PC-9 (cell line): ENCODE measurements at regions not wholly inside any gene's neighbourhood (a gene's known extent, or its start where the extent isn't known, plus 50 kb on each side); places are given as distances from the start of the nearest gene placed in this dataset.

ENCODE experiments used
- CTCF ChIP-seq: fragments of 200-600 bp; sonication (generic); conservative IDR thresholded peaks from 2 replicates; pipeline ENCODE4 v1.6.1; 2017; ENCODE audit warnings: mixed run types, antibody characterized with exemption, mild to moderate bottlenecking, moderate library complexity
- EZH2 ChIP-seq: fragments of 200-600 bp; sonication (generic); IDR thresholded peaks from 2 replicates; pipeline ENCODE4 v1.8.0; 2017; ENCODE audit warnings: antibody characterized with exemption, low read depth

DNA sequence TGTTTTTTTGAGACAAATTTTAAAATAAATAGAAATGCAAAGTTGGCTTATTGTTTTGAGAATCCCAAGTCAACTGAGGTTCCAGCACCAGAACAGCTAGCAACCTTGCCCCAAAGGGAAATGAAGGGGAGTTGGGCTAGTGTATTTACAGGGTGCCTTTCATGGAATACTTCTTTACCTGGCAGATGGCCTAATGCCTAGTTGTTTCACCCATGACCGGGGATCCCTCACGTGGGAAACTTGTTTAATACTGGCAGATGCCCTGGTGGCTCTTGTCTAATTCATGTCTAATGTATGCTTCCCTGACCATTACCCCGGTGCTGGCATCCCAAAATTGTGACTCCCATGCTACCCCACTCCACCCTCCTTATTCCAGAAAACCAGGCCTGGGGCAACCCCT lies 861.1 kb upstream of the ZWINT start:
- TF ChIP-seq CTCF (no peak), EZH2 (no peak)
